ENCODE measurements at regions not wholly inside any gene's neighbourhood (a gene's known extent, or its start where the extent isn't known, plus 50 kb on each side); places are given as distances from the start of the nearest gene placed in this dataset.

GRCh38 chr1:34656299-34656698 lies 98.5 kb upstream of the GJB5 start:
- DNase-seq (ENCODE audit: low read depth): no peak

GRCh38 chr1:34656731-34657130 lies 98.1 kb upstream of the GJB5 start:
- DNase-seq (ENCODE audit: low read depth): no peak

- DNase-seq (ENCODE audit: low read depth): no peak
Measured at GRCh38 chr1:34657266-34657665, 97.6 kb upstream of the GJB5 start.

GRCh38 chr1:34657849-34658248 lies 97.0 kb upstream of the GJB5 start:
- no peak for DNase-seq (ENCODE audit: low read depth)

- no peak for DNase-seq (ENCODE audit: low read depth)
Measured at GRCh38 chr1:34663031-34663430, 91.8 kb upstream of the GJB5 start.

- DNase-seq (ENCODE audit: low read depth): no peak
Measured at GRCh38 chr1:34668063-34668462, 86.8 kb upstream of the GJB5 start.

GRCh38 chr1:34670982-34671381 lies 83.9 kb upstream of the GJB5 start:
- no peak for DNase-seq (ENCODE audit: low read depth)

- DNase-seq (ENCODE audit: low read depth): no peak
Measured at GRCh38 chr1:34671887-34672286, 83.0 kb upstream of the GJB5 start.

- peak; percentile 26 for DNase-seq (ENCODE audit: low read depth)
Measured at GRCh38 chr1:34681480-34682451, 73.1 kb upstream of the GJB5 start.

GRCh38 chr1:34682452-34683223 lies 72.2 kb upstream of the GJB5 start:
- DNase-seq (ENCODE audit: low read depth): no peak

- DNase-seq (ENCODE audit: low read depth): no peak
Measured at GRCh38 chr1:34683616-34684015, 71.2 kb upstream of the GJB5 start.

GRCh38 chr1:34684266-34684665 lies 70.6 kb upstream of the GJB5 start:
- no peak for DNase-seq (ENCODE audit: low read depth)

GRCh38 chr1:34685225-34685624 lies 69.6 kb upstream of the GJB5 start:
- no peak for DNase-seq (ENCODE audit: low read depth)

- no peak for DNase-seq (ENCODE audit: low read depth)
Measured at GRCh38 chr1:34686531-34686930, 68.3 kb upstream of the GJB5 start.

GRCh38 chr1:34688006-34688741 lies 66.7 kb upstream of the GJB5 start:
- DNase-seq (ENCODE audit: low read depth): no peak

- no peak for DNase-seq (ENCODE audit: low read depth)
Measured at GRCh38 chr1:34690269-34690668, 64.6 kb upstream of the GJB5 start.

GRCh38 chr1:34693081-34693480 lies 61.8 kb upstream of the GJB5 start:
- no peak for DNase-seq (ENCODE audit: low read depth)

- no peak for DNase-seq (ENCODE audit: low read depth)
Measured at GRCh38 chr1:34694383-34694782, 60.5 kb upstream of the GJB5 start.

GRCh38 chr1:34695580-34695979 lies 59.3 kb upstream of the GJB5 start:
- DNase-seq (ENCODE audit: low read depth): no peak

GRCh38 chr1:34696230-34696629 lies 58.6 kb upstream of the GJB5 start:
- DNase-seq (ENCODE audit: low read depth): peak; percentile 39

- no peak for DNase-seq (ENCODE audit: low read depth)
Measured at GRCh38 chr1:34696981-34697380, 57.9 kb upstream of the GJB5 start.

- no peak for DNase-seq (ENCODE audit: low read depth)
Measured at GRCh38 chr1:34697818-34698217, 57.0 kb upstream of the GJB5 start.
